ENCODE measurements at regions not wholly inside any gene's neighbourhood (a gene's known extent, or its start where the extent isn't known, plus 50 kb on each side); places are given as distances from the start of the nearest gene placed in this dataset.

GRCh38 chr7:148515237-148515636 is 75.3 kb upstream of the C7orf33 start:
- DNase-seq: no peak

- DNase-seq: no peak
These were observed 74.6 kb upstream of the C7orf33 start for GRCh38 chr7:148515728-148516695.

GRCh38 chr7:148519386-148519785 is 71.2 kb upstream of the C7orf33 start:
- peak; percentile 39 for DNase-seq

GRCh38 chr7:148521271-148521670 is 69.3 kb upstream of the C7orf33 start:
- no peak for DNase-seq

GRCh38 chr7:148523550-148523949 is 67.0 kb upstream of the C7orf33 start:
- no peak for DNase-seq

- no peak for DNase-seq
These were observed 65.9 kb upstream of the C7orf33 start for GRCh38 chr7:148524479-148525224.

- DNase-seq: peak; percentile 93
These were observed 62.8 kb upstream of the C7orf33 start for GRCh38 chr7:148527717-148528168.

- peak; percentile 67 for DNase-seq
These were observed 55.3 kb upstream of the C7orf33 start for GRCh38 chr7:148535217-148535616.

GRCh38 chr7:148537435-148537834 is 53.1 kb upstream of the C7orf33 start:
- DNase-seq: no peak

GRCh38 chr7:148540041-148540738 is 50.4 kb upstream of the C7orf33 start:
- DNase-seq: no peak

Measured in RPMI8226 (cell line).